Endothelial cell of umbilical vein (primary cell): ENCODE measurements at regions not wholly inside any gene's neighbourhood (a gene's known extent, or its start where the extent isn't known, plus 50 kb on each side); places are given as distances from the start of the nearest gene placed in this dataset.
"Not testable (repeated sequence)": the region's sequence is repeated elsewhere in the genome, so short reads cannot be mapped to it uniquely, and the experiment has no call there.

Source experiments
- BruUV-seq: library from RNA; stranded (reverse); fragments of 400-500 nt; replicated peaks from 2 replicates; lab custom pipeline; 2021; lab: Mats Ljungman, UMichigan
- CTCF ChIA-PET: fragments of 300-600, 350-600 bp; sonication (Branson Sonifier 250); formaldehyde crosslinking; loops from one replicate; lab custom pipeline; 2021; ENCODE audit warnings: antibody characterized with exemption, inconsistent platforms; lab: Charles Lee
- POLR2A ChIA-PET: fragments of 300-600, 350-600 bp; sonication (Branson Sonifier 250); formaldehyde crosslinking; loops from one replicate; lab custom pipeline; 2021; ENCODE audit warnings: antibody characterized with exemption, inconsistent platforms; lab: Charles Lee
- DNase-seq: peaks from one replicate; pipeline ENCODE4 v3.0.0-alpha.2; 2011; ENCODE audit warnings: low read depth, low spot score
- FAIRE-seq: peaks from 2 replicates; lab custom pipeline; 2011; peaks lifted over from hg19 to GRCh38; lab: Jason Lieb, UNC
- H2AFZ ChIP-seq: 2 replicates; pipeline ENCODE4 v1.6.0; 2012; ENCODE audit warnings: low read depth, low read length, control low read depth, inconsistent platforms
- H3K27ac ChIP-seq: 2 replicates; pipeline ENCODE4 v1.5.1; 2011; ENCODE audit warnings: low read depth, mild to moderate bottlenecking, control low read depth, low read length, moderate library complexity; ENCODE audit not compliant: insufficient read depth
- H3K27me3 ChIP-seq, 2 experiments: 2 replicates each; pipeline versions ENCODE4 v1.6.0 to v1.6.1; 2011; ENCODE audit warnings: low read length in 2 of 2, mixed read lengths in 1 of 2; ENCODE audit not compliant: control insufficient read depth in 2 of 2, insufficient read depth in 2 of 2
- H3K36me3 ChIP-seq, 2 experiments: 2 replicates in 1 of 2; 3 replicates in 1 of 2; pipeline ENCODE4 v1.5.1; 2011; ENCODE audit warnings: low read length in 2 of 2, mild to moderate bottlenecking in 1 of 2, moderate library complexity in 1 of 2; ENCODE audit not compliant: control insufficient read depth in 2 of 2, insufficient read depth in 2 of 2; ENCODE audit errors: extremely low read depth in 1 of 2
- H3K4me1 ChIP-seq: 3 replicates; pipeline ENCODE4 v1.5.1; 2011; ENCODE audit warnings: mild to moderate bottlenecking, low read length; ENCODE audit not compliant: control insufficient read depth, insufficient read depth; ENCODE audit errors: extremely low read depth
- H3K4me2 ChIP-seq: 2 replicates; pipeline ENCODE4 v1.6.1; 2011; ENCODE audit warnings: low read length, control low read depth, mixed read lengths; ENCODE audit not compliant: insufficient read depth
- H3K4me3 ChIP-seq, 3 experiments: fragments of 200-600 bp in 1 of 3; sonication (generic), shearing (Covaris generic) in 1 of 3; replicated peaks in 1 of 3; 2 replicates each; pipeline ENCODE4 v1.5.1; 2011 to 2016; ENCODE audit warnings: control low read depth in 3 of 3, low read length in 3 of 3, mild to moderate bottlenecking in 2 of 3, inconsistent platforms in 1 of 3, low read depth in 1 of 3, moderate library complexity in 1 of 3; ENCODE audit not compliant: insufficient read depth in 1 of 3
- H3K79me2 ChIP-seq: 2 replicates; pipeline ENCODE4 v1.6.0; 2012; ENCODE audit warnings: low read length, inconsistent platforms; ENCODE audit not compliant: control insufficient read depth, insufficient read depth
- H3K9ac ChIP-seq: replicated peaks from 2 replicates; pipeline ENCODE3; 2011; ENCODE audit warnings: low read length, control low read depth; ENCODE audit not compliant: insufficient read depth; ENCODE audit errors: extremely low read depth
- H3K9me1 ChIP-seq: replicated peaks from 3 replicates; pipeline ENCODE4 v1.6.0; 2011; ENCODE audit warnings: mild to moderate bottlenecking, low read length; ENCODE audit not compliant: control insufficient read depth, insufficient read depth; ENCODE audit errors: extremely low read depth
- H3K9me3 ChIP-seq: replicated peaks from 2 replicates; pipeline ENCODE4 v1.5.1; 2012; ENCODE audit warnings: low read length, inconsistent platforms; ENCODE audit not compliant: control insufficient read depth, insufficient read depth
- H4K20me1 ChIP-seq: replicated peaks from 2 replicates; pipeline ENCODE3; 2011; ENCODE audit warnings: mild to moderate bottlenecking, low read length; ENCODE audit not compliant: control insufficient read depth, insufficient read depth; ENCODE audit errors: extremely low read depth
- GATA2 ChIP-seq: IDR thresholded peaks from 2 replicates; pipeline ENCODE4 v1.7.0; 2011; ENCODE audit warnings: low read depth, mild to moderate bottlenecking, moderate library complexity, mixed read lengths, low read length; ENCODE audit not compliant: insufficient read length, insufficient read depth
- MYC ChIP-seq: IDR thresholded peaks from one replicate; pipeline ENCODE4 v1.6.1; 2011; ENCODE audit warnings: mild to moderate bottlenecking, low read depth, low read length
- dilution Hi-C: fragments of 300-500 bp; cut with MboI; formaldehyde crosslinking; loops from one replicate; pipeline ENCODE4 v1.15.0; 2019; ENCODE audit warnings: low sequenced_read_pairs; ENCODE audit not compliant: extremely low pct_ligation_motif_present
- intact Hi-C: fragments of 100-400 bp; cut with micrococcal nuclease; formaldehyde crosslinking; loops from one replicate; pipeline ENCODE4 v1.10.0; 2022

- ChIA-PET POLR2A (no interaction called here), CTCF (no interaction called here)
- H3K27me3 ChIP-seq, result no peaks in the 10 kb centered on the region
- dilution Hi-C loops, result no loop called here
- H3K36me3 ChIP-seq, result no peaks in the 10 kb centered on the region
- intact Hi-C loops, result no loop called here
- no peak overlapping the region for H3K9ac ChIP-seq
- no TSS peak for BruUV-seq
- H3K4me2 ChIP-seq, result no peak overlapping the region
- no peaks in the 10 kb centered on the region for H3K79me2 ChIP-seq
- H3K9me1 ChIP-seq, result no peaks in the 10 kb centered on the region
- H4K20me1 ChIP-seq, result no peaks in the 10 kb centered on the region
- H3K4me1 ChIP-seq, result no peaks in the 10 kb centered on the region
- no peak overlapping the region for H3K4me3 ChIP-seq
- TF ChIP-seq GATA2, result no peak
- no peak for TF ChIP-seq MYC
- no peak overlapping the region for H3K27ac ChIP-seq
- no peaks in the 10 kb centered on the region for H3K9me3 ChIP-seq
- H2AFZ ChIP-seq, result no peak overlapping the region
- DNase-seq (no peak), FAIRE-seq (no peak)
Measured at GRCh38 chr7:110557136-110557535, 533.8 kb upstream of the LRRN3 start.

GRCh38 chr7:110563286-110563685 is 527.6 kb upstream of the LRRN3 start:
- intact Hi-C loops, H3K9me3 ChIP-seq, H4K20me1 ChIP-seq, CTCF ChIA-PET, H3K27ac ChIP-seq, H3K4me2 ChIP-seq, H3K9ac ChIP-seq, FAIRE-seq, H3K4me3 ChIP-seq, DNase-seq, H2AFZ ChIP-seq, dilution Hi-C loops, BruUV-seq, H3K9me1 ChIP-seq, H3K4me1 ChIP-seq, H3K27me3 ChIP-seq, H3K36me3 ChIP-seq, POLR2A ChIA-PET, H3K79me2 ChIP-seq: not testable (repeated sequence)
